HG02642 (cell line): ENCODE measurements at regions not wholly inside any gene's neighbourhood (a gene's known extent, or its start where the extent isn't known, plus 50 kb on each side); places are given as distances from the start of the nearest gene placed in this dataset.
A peak's percentile ranks its signal among the peaks of the same experiment; 100 is the strongest.
"Not testable (repeated sequence)": the region's sequence is repeated elsewhere in the genome, so short reads cannot be mapped to it uniquely, and the experiment has no call there.

Source experiments
- ATAC-seq: cut with Tn5 transposase; IDR thresholded peaks from one replicate; pipeline ENCODE4 v1.9.1; 2021; ENCODE audit warnings: mild to moderate bottlenecking; ENCODE audit not compliant: unreplicated experiment, poor library complexity

DNA sequence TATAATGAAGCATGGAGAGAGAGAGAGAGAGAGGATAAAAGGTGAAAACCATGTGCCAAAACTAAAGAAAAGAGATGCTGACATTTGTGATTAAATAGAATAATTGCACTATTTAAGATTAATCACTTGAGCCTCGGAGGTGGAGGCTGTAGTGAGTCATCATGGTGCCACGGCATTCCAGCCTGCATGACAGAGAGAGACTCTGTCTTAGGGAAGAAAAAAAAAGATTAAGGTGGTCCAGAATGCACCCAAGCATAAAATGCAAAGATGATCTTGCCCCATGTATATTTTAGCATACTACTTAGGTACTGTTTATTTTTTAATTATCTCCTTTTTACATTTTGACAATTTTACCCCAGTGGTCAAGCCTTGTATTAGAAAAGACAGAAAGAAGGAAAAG is 742.5 kb downstream of the SPATA31A1 start:
- ATAC-seq: not testable (repeated sequence)

DNA sequence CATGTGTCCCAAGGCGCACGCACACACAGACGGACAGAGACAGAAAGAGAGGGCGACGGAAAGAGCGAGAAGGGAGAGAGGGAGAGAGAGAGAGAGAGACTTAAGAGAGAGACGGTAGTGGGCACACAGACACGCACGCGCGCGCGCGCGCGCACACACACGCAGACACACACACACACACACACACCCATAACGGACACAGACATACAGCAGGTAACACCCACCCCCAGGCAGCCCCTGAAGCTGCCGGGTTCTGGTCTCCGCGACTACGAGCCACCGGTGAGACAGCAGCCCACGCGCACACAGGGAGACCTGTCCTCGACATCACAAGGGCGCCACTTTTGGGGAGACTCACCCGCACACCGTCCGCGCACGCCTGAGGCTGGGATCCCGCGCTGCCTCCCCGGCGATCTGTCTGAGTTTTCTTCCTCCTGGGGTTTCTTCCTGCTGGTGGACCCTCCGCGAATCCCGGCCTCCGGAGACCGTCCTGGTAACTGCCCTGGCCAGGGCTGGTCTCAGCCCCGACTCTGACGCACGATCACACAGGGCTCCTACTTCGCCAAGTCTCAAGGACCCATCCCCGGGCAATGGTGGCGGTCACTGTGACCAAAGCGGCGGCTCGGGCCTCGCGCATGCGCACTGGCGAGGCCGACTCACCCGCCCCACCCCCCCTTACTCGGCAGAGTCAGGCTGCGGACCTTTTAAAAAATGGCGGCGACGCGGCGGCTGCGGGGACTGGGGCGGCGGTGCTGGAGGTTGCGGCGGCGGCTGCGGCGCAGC is 750.7 kb downstream of the SPATA31A1 start:
- not testable (repeated sequence) for ATAC-seq

DNA sequence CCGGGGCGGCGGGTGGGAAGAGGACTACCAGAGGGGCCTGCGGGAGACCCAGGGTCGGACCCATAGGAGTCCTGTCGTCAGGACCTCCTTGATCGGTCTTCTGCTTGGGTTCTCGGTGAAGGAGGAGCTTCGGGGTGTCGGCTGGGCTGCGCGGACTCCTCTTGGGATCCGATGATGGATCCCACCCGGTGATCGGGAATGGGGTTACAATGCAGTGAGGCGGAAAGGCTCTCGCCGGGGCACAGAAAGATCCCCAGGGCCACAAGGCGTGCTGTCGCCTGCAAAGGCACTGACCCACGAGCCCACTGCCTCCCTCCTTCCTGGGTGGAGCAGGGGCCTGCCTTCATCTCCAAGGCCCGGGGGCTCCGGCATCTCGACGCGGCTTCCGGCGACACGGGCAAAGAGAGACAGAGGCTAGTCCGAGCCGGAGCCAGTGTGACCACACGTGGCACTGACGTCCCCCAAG is 751.3 kb downstream of the SPATA31A1 start:
- ATAC-seq: not testable (repeated sequence)

DNA sequence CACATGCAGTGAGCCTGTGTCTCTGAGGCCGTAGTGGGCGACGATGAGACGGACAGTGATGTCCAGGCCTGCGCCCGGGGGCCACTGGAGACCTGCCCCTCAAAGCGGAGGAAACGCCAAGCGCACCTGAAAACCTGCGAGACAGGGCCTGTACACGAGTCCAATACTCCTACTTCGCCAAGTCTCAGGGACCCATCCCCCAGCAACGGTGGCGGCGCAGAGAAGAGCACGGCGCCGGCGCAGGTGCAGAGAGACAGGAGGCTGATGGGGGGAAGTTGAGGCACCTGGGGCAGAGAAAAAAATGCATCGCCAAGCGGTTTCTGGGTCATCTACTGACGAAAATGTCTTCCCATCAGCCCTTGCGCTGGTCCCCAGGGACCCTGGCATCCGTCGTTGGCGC is 751.8 kb downstream of the SPATA31A1 start:
- not testable (repeated sequence) for ATAC-seq

DNA sequence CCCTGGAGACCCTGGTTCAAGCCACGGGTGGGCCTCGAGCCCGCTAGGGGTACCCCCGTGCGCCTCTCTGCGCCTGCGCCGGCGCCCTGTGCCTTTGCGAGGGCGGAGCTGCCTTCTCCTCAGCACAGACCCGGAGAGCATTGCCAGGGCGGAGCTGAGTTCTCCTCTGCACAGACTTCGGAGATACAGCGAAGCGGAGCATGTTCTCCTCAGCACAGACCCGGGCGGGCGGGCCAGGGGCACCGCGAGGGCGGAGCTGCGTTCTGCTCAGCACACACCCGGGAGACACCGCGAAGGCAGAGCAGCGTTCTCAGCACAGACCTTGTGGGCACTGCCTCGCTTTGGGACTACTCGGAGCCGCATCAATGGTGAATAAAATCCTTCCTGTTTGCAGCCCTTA is 753.0 kb downstream of the SPATA31A1 start:
- not testable (repeated sequence) for ATAC-seq

DNA sequence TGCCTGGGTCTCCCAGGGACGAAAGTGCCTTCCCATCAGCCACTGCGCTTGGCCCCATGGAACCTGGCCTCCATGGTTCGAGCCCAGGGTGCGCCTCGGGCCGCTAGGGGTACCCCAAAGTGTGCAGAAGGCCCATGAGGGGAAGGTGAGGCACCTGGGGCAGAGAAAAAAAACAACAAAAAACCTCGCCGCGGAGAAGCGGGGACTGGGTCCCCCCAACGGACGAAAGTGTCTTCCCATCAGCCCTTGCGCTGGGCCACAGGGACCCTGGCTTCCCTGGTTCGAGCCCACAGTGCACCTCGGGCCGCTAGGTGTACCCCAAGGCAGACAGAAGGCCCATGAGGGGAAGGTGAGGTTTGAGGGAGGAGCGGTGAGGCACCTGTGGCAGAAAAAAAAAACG is 755.3 kb downstream of the SPATA31A1 start:
- not testable (repeated sequence) for ATAC-seq

DNA sequence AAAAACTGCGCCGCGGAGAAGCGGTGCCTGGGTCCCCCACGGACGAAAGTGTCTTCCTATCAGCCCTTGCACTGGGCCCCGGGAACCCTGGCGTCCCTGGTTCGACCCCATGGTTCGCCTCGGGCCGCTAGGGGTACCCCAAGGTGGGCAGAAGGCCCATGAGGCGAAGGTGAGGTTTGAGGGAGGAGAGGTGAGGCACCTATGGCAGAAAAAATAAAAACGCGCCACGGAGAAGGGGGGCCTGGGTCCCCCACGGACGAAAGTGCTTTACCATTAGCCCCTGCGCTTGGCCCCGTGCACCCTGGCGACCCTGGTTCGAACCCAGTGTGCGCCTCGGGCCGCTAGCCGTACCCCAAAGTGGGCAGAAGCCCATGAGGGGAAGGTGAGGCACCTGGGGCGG is 756.1 kb downstream of the SPATA31A1 start:
- ATAC-seq: not testable (repeated sequence)

DNA sequence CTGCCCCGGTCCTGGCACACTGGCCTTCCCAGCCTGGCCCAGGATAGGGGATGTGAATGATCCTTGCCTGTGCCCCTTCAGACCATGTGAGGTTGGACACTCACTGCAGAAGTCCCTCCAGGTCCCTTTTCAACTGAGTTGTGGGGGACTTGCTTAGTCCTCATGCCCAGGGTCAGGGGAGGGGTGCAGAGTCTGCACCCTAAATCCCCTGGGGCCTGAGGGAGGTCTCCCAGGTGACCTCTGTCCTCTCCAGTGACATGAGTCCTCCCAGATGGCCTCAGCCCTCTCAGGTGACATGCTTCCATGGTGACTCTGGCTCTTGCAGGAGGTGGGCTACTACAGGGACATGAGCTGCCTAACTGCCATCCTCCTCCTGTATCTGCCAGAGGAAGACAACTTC is 775.1 kb downstream of the SPATA31A1 start:
- ATAC-seq: not testable (repeated sequence)

DNA sequence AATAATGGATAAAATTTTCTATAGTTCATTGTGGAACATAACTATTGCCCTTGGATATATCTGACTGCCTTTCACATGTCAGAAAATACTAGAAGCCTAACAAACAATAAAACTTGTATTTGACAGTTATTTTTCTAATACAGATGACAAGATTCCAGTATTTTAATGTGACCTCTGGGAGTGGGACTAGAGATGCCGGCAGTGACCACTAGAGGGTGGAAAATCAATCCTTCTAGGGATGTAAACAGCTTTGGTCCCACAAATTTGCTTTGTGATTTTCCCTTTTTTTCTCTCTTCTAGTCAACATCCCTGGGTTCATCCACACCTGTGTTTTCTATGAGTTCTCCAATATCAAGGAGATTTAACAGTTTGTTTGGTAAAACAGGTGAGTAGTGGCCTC is 813.7 kb downstream of the SPATA31A1 start:
- ATAC-seq: peak; percentile 85

DNA sequence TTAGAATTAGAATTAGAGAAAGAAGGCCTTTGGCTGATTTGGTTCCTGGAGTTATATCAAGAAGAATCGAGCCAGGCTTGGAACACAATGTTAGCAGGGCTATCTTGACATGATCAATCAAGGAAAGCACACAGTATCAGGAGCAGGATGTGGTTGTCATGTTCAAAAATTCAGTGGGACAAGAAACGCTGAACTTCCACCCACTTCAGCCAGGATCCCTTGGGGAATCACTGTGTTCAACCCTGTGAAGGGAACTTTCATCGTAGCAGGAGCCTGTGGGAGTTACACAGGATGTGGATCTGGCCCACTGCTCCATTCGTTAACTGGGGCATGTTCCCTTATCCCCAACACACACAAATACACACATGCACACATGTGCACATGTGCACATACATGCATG is 817.8 kb downstream of the SPATA31A1 start:
- not testable (repeated sequence) for ATAC-seq

DNA sequence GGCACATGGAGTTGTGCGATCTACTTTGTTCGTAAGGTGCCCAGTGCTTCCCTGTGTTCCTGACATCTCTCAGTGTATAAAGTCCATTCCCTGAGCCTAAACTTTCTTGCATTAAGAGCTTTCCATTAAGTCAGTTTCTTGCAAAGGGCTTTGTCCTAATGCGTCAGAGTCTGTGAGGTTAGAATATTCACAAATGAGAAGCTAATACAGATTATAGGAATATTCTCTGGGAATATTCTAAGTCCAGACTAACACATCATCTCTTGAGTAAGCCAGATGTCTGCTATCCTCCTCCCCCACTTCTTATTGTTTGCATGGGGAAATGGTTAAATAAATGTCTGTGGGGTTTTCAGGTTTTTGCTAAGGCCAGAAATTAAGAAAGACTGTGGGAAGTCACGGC is 818.6 kb downstream of the SPATA31A1 start:
- not testable (repeated sequence) for ATAC-seq

DNA sequence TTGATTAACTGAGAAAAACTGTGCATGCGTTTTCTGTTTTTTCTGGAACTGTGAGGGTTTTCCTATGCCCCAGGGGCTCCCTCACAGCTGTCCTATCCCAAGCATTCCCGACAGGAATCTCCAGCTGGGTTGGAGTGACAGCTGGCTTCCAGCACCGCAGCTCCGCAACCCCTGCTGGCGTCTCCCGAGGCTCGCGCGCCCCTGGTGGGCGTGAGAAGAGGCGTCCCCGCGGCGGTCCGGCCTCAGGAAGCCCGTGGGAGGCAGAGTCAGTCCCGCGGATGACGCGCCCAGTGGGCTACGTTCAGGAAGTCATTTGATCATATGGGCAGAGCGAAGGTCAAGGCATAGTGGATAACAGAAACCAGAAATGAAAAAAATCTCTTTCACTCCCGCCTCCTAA is 821.9 kb downstream of the SPATA31A1 start:
- ATAC-seq: not testable (repeated sequence)

DNA sequence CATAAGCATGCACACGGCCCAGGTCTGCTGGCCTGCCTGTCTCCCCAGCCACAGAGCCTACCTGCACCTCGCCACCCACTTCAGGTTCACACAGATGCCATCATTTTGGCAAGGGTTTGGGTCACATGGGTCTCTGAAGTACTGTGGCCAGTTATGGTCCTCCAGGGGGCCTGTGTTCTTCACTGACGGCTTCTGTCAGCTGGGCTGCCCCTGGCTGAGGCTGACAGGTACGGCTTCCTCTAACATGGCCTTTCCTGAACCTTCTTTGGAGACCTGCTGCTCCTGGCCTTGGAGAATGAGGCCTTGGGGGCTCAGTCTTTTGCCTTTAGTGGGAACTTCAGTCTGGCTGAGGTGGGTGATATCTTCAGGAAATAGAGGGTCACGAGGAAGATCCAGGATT is 835.9 kb downstream of the SPATA31A1 start:
- not testable (repeated sequence) for ATAC-seq

DNA sequence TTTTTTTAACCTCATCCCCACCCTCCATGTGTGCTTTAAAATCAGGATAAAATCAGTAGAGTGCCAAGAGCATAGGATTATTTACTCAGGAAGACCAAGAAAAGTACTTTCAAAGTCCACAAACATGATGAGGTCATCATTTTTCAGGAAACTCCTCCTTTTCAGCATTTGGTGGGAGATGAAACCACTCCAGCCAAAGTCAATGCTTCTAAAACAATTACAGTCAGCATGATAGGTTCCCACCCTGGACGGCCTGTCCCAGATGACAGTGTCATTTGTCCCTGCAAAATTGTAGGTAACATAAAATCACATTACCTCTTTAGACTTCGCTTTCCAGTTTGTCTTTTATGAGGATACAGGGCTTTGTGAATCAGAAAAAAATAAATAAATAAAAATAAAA is 836.7 kb downstream of the SPATA31A1 start:
- not testable (repeated sequence) for ATAC-seq

DNA sequence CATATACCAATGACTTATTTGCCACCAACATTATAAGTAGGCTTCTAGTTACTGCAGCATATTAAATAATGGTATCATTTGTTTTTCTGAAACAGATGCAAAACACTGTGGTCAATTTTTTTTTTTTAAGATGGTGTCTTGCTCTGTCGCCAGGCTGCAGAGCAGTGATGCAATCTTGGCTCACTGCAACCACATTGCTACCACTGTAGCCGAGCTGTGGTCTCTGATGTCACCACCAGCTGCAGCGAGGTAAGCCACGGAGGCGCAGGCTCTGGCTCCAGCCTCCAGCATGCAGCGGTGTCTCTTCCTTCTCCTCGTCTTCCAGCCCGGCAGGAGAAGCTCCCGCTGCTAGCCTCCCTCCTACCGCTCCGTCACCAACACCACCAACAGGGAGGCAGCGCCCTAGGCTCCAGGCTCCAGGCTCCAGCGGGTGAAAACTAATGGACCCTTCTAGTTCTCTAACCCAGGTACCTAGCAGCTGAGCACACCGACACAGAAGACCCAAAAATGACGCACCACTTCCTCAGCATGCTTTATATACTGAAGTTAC is 840.8 kb downstream of the SPATA31A1 start:
- not testable (repeated sequence) for ATAC-seq

DNA sequence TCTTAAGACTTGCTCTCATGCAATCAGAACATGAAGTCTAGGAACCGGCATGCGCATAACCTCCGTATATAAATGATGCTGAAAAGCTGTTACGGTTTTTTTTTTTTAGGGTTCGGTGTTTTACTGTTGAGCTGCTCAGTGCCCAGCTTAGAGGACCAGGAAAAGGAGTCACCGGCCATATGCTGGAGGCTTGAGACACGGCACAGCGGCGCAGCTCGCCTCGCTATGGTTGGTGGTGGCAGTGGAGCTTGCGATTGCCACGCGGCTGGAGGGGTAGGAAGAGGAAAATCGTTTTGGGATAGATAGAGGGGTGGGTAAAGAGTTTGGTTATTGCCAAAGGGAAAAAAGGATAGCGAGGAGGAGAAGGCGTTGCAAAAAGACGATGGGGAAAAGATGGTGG is 841.3 kb downstream of the SPATA31A1 start:
- ATAC-seq: not testable (repeated sequence)

DNA sequence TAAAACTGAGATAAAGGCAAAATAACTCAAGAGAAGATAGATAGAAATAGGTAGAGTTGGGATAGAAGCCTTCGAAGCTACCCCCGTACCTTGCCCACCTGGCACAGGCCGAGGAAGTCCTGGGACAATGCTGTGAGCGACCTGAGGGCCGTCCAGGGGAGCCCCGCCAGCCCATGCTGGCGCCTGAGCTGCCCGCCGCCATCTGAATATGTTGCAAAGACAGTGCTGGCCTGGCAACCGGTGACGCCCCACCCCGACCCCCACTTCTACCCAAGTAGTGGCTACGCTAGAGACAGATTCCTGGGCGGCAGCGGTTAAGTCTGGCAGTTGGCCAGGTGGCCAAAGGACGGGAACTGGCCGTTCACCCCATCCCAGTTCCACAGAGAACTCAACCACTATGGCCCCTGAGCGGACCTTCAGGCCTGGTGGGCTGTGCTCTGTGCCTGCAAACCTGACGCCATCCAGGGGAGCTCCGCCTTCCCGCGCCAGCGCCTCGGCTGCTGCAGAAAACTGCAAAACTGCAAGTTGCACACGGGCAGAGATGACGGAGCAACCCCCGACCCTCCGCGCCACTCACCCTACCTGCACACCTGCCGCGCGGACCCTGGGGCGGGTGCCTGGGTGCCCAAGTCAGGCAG is 866.2 kb downstream of the SPATA31A1 start:
- not testable (repeated sequence) for ATAC-seq

DNA sequence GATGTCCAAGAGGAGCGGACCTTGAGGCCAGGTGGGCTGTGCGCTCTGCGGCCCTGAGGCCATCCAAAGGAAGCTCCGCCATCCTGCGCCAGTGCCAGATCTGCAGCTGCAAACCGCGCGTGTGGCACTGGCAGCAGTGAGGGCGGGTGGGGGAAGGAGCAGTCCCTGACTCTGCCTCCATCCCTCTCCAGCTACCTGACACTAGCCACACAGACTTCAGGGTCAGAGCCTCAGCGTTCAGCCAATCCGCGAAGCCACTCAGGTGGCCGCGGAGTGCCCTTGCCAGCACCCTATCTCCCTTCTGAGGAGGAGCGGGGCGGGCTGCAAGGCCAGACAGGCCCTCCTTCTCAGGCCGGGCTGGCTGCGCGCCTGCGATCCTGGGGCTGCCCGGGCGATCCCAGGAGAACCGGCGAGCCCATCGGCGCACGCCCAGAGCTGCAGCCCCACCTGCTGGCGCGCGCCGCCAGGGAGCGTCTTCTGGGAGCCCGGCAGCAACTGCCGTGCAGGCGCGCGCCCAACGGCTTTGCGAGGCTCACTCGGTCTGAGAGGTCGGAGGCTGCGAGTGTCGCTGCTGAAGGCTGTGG is 867.2 kb downstream of the SPATA31A1 start:
- peak; percentile 55 for ATAC-seq

DNA sequence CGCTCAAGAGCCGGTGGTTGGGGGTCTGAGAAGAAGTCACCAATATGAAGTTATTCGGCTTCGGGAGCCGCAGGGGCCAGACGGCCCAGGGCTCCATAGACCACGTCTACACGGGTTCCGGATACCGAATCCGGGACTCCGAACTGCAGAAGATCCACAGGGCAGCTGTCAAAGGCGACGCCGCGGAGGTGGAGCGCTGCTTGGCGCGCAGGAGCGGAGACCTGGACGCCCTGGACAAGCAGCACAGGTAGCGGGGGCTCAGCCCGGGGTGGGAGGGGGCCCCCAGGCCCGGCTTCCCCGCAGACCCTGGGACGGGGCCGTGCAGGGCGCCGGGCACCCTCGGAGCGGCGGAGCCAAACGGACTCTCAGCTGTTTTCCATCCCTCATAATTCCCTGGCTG is 867.9 kb downstream of the SPATA31A1 start:
- ATAC-seq: not testable (repeated sequence)
